Neural progenitor cell (in vitro differentiated cells): ENCODE measurements at regions not wholly inside any gene's neighbourhood (a gene's known extent, or its start where the extent isn't known, plus 50 kb on each side); places are given as distances from the start of the nearest gene placed in this dataset.
"Not testable (repeated sequence)": the region's sequence is repeated elsewhere in the genome, so short reads cannot be mapped to it uniquely, and the experiment has no call there.

Experiments used
- EZH2 ChIP-seq: fragments of 200-600 bp; sonication (generic); IDR thresholded peaks from 2 replicates; pipeline ENCODE4 v1.6.1; 2017; ENCODE audit warnings: antibody characterized with exemption, mild to moderate bottlenecking, moderate library complexity
- EZH2phosphoT487 ChIP-seq: fragments of 200-600 bp; sonication (generic); IDR thresholded peaks from 2 replicates; pipeline ENCODE4 v1.6.1; 2017; ENCODE audit warnings: antibody characterized with exemption
- TF ChIP-seq, protein P1 (sequence below): fragments of 200-600 bp; sonication (generic); IDR thresholded peaks from 2 replicates; pipeline ENCODE4 v1.5.1; 2017; ENCODE audit warnings: antibody characterized with exemption, mild to moderate bottlenecking

DNA sequence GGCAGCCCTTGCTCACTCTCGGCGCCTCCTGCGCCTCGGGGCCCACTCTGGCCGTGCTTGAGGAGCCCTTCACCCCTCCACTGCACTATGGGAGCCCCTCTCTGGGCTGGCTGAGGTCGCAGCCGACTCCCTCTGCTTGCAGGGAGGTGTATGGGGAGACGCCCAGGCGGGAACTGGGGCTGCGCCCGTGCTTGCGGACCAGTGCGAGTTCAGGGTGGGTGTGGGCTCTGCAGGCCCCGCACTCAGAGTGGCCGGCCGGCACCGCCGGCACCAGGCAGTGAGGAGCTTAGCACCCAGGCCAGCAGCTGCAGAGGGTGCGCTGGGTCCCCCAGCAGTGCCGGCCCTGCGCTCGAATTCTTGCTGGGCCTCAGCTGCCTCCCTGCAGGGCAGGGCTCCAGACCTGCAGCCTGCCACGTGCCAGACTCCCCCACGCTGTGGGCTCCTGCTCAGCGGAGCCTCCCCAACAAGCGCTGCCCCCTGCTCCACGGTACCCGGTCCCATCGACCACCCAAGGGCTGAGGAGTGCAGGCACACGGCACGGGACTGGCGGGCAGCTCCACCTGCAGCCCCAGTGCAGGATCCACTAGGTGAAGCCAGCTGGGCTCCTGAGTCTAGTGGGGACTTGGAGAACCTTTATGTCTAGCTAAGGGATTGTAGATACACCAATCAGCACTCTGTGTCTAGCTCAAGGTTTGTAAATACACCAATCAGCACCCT lies 54.0 kb upstream of the WWC2 start:
- TF ChIP-seq, protein P1, sequence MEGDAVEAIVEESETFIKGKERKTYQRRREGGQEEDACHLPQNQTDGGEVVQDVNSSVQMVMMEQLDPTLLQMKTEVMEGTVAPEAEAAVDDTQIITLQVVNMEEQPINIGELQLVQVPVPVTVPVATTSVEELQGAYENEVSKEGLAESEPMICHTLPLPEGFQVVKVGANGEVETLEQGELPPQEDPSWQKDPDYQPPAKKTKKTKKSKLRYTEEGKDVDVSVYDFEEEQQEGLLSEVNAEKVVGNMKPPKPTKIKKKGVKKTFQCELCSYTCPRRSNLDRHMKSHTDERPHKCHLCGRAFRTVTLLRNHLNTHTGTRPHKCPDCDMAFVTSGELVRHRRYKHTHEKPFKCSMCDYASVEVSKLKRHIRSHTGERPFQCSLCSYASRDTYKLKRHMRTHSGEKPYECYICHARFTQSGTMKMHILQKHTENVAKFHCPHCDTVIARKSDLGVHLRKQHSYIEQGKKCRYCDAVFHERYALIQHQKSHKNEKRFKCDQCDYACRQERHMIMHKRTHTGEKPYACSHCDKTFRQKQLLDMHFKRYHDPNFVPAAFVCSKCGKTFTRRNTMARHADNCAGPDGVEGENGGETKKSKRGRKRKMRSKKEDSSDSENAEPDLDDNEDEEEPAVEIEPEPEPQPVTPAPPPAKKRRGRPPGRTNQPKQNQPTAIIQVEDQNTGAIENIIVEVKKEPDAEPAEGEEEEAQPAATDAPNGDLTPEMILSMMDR: not testable (repeated sequence)
- not testable (repeated sequence) for TF ChIP-seq EZH2phosphoT487, EZH2
